Right lobe of liver (tissue), 4 donors: ENCODE measurements at regions not wholly inside any gene's neighbourhood (a gene's known extent, or its start where the extent isn't known, plus 50 kb on each side); places are given as distances from the start of the nearest gene placed in this dataset.

Experiments
- CTCF ChIP-seq, 4 donors: fragments of 200-600 bp in 3 of 4; fragments of 450-650 bp in 1 of 4; IDR thresholded peaks; one replicate each; pipeline versions ENCODE4 v1.5.1 to v1.8.0; 2016 to 2022; ENCODE audit warnings: antibody characterized with exemption in 4 of 4, mild to moderate bottlenecking in 2 of 4
- POLR2A ChIP-seq: fragments of 450-650 bp; IDR thresholded peaks from one replicate; pipeline ENCODE4 v1.6.1; 2017; ENCODE audit warnings: antibody characterized with exemption, mild to moderate bottlenecking
- donor health status: DM: no; HTN: no; CAD: no.
- donor health status: DM: no; HTN: no; CAD: no.
- donor health status: DM: no; HTN: yes; CAD: no.

- no peak for TF ChIP-seq POLR2A
- no peak for TF ChIP-seq CTCF (IDR thresholded peaks at IDR 0.05)
Measured at GRCh38 chr1:101086783-101087182, 61.2 kb upstream of the DPH5 start.
